Germinal center (tissue), 1 donor: ENCODE measurements at regions not wholly inside any gene's neighbourhood (a gene's known extent, or its start where the extent isn't known, plus 50 kb on each side); places are given as distances from the start of the nearest gene placed in this dataset.
"Not testable (repeated sequence)": the region's sequence is repeated elsewhere in the genome, so short reads cannot be mapped to it uniquely, and the experiment has no call there.

Experiments
- DNase-seq: peaks from one replicate; pipeline ENCODE4 v3.0.0; 2012; ENCODE audit warnings: mixed read lengths, low spot score

DNA sequence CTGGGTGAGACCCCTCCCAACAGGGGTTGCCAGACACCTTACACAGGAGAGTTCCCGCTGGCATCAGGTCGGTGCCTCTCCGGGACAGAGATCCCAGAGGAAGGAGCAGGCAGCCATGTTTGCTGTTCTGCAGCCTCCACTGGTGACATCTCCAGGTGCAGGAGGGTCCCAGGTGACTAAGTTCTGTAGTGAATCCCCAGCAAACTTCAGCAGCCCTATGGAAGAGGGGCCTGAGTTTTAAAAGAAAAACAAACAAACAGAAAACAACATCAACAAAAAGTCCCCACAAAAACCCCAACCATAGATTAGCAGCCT, 515.1 kb downstream of the FRK start:
- no peak for DNase-seq

- DNase-seq = no peak
Measured at GRCh38 chr6:115544765-115545671, 515.7 kb downstream of the FRK start.

- no peak for DNase-seq
Measured at GRCh38 chr6:115540077-115540869, 520.4 kb downstream of the FRK start.

GRCh38 chr6:115539531-115539930, 521.2 kb downstream of the FRK start:
- no peak for DNase-seq

GRCh38 chr6:115524821-115525220, 535.9 kb downstream of the FRK start:
- no peak for DNase-seq

- not testable (repeated sequence) for DNase-seq
Measured at GRCh38 chr6:115521747-115522146, 538.9 kb downstream of the FRK start.

GRCh38 chr6:115514656-115515055, 546.0 kb downstream of the FRK start:
- DNase-seq = no peak

- no peak for DNase-seq
Measured at GRCh38 chr6:115512923-115513322, 547.8 kb downstream of the FRK start.

- no peak for DNase-seq
Measured at GRCh38 chr6:115511771-115512170, 548.9 kb downstream of the FRK start.

DNA sequence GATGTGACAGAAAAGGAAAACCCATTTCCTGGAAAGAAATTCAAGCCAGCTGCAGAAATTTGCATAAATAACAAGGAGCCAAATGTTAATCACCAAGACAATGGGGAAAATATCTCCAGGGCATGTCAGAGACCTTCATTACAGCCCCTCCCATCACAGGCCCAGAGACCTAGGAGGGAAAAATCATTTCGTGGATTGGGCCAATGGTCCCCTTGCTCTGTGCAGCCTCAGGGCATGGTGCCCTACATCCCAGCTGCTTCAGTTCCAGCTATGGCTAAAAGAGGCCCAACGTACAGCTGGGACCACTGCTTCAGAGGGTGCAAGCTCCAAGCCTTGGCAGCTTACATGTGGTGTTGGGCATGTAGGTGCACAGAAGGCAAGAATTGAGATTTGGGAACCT, 558.3 kb downstream of the FRK start:
- DNase-seq = not testable (repeated sequence)

DNA sequence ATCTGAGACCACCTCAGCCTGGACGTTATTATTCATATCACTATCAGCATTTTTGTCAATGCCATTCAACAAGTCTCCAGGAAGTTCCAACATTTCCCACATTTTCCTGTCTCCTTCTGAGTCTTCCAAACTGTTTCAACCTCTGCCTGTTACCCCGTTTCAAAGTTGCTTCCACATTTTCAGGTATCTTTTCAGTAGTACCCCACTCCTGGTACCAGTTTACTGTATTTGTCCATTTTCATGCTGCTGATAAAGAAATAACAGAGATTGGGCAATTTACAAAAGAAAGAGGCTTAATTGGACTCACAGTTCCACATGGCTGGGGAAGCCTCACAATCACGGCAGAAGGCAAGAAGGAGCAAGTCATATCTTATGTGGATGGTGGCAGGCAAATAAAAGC, 565.5 kb downstream of the FRK start:
- DNase-seq = no peak

GRCh38 chr6:115487331-115487730, 573.4 kb downstream of the FRK start:
- no peak for DNase-seq

DNA sequence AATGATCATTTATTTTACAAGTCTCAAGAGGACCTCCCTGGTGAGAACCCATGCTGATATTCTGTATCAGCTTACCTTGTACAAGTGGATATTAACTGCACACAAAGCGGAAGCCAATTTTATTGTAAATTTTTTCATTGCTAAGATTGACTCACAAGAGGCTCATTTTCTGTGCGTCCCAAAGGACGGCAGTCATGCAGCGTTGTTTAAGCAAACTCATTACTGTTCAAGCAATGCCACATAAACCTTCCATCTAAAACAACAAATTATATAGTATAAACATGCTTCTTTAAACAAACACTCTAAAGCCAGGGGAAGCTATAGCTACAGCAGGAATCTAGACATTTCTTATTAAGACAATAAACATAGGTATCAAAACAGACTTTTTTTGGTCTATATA, 575.3 kb downstream of the FRK start:
- DNase-seq = no peak

- DNase-seq = not testable (repeated sequence)
Measured at GRCh38 chr6:115480543-115480942, 580.1 kb downstream of the FRK start.

DNA sequence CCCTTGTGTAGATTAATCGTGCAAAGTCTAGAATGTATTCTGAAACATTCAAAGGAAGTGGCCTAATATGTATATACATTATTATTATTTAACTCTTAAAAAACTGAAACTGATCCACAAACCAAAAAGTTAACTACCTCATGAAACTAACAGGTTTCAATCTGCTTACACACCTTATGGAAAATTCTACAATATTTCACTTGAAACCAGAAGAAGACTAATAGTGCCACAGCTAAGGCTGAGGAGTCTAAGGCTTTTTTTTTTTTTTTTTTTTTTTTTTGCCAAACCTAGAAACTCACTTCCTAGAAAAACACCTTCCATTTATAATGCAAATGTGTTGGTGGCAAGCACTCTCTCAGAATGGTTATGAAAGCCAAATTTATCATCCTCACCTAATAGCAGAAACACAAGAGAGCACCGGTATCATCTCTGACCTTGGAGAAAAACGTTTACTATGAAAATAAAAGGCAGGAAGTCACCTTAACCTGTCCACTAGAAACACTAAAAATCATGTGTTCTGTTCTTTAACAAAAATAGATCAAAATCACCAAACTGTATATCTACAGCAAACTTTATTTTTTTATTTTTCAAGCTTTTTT, 586.1 kb downstream of the FRK start:
- DNase-seq = no peak

GRCh38 chr6:115468272-115469005, 592.3 kb downstream of the FRK start:
- no peak for DNase-seq

DNA sequence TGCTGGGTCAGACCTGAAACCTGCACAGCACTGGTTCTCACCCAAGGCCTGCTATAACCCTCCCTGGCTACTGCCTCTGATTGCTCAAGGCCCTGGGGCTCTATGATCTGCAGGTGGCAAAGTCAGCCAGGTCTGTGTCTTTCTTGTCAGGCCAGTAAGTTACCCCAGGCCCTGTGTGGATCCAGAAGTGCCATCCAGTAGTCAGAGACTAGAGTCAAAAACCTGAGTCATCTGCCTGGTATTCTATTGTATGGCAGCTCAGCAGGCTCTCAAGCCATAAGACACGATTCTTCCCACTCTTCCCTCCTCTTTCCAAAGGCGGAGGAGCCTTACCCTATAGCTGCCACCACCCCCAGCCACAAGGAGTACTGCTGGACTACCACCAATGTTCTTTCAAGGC, 593.0 kb downstream of the FRK start:
- no peak for DNase-seq

DNA sequence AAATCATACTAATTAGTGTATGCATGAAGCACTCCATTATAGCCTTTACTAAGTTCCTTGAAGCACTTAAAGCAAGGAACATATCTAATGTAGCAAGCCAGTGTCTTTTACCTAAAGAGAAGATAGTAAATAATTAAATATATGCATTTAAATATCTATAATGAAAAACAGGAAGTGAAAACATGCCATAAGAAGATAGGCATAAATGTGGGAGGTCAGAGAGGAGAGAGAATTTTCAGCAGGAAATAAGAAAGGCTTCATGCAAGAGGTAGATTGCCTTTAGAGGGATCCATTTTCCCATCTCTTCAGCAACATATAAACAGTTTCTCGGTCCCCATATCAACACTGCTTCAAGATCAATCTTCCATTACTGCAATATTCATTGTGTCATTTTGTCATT, 599.8 kb downstream of the FRK start:
- DNase-seq = no peak

GRCh38 chr6:115456848-115457247, 603.8 kb downstream of the FRK start:
- DNase-seq = no peak

GRCh38 chr6:115443825-115444478, 616.7 kb downstream of the FRK start:
- DNase-seq = no peak

DNA sequence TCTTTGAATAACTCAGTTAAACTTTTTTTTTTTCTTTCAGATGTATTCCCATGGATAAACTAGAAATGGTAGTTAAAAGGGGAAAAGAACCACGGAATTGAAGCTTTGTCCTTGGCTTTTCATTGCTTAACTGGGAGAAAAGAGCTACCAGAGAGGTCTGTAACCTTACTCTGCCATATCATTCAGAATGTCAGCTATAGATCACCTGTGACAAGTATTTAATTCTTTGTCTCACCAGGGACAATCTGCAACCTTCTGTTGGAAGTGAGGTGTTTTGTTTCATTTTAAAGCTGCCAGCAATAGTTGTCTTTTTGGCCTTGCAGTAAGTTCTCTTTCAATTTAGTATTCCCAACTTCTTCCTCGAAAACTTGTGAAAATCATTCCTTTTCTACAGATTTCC, 618.4 kb downstream of the FRK start:
- no peak for DNase-seq

DNA sequence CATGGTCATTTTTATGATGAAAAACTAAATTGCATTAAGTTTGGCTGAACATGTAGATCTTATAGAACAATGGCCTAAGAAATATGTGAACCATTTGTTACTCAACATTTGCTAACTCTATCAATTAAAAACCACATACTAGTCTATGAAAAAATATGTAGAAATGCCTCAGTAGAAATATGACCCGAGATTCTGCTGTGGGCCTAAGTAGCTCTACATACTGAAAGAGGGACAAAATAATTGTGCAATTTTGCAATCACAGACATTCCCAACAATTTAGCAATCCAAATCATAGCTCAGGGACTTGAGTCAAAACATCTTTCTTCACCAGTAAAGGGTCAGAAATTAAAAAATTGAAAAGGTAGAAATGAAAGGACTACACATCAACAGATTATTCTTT, 619.0 kb downstream of the FRK start:
- no peak for DNase-seq
